ENCODE measurements at regions not wholly inside any gene's neighbourhood (a gene's known extent, or its start where the extent isn't known, plus 50 kb on each side); places are given as distances from the start of the nearest gene placed in this dataset.

GRCh38 chr17:71942626-71943025, 178.2 kb upstream of the SOX9 start:
- TF ChIP-seq POLR2A (IDR thresholded peaks at IDR 0.05; ENCODE audit: low read depth, low read length) (no peak), TAF1 (IDR thresholded peaks at IDR 0.05; ENCODE audit: borderline replicate concordance, low read depth, low read length) (no peak), POLR2AphosphoS5 (IDR thresholded peaks at IDR 0.05; ENCODE audit: low read depth, low read length) (no peak)
